Ovary (tissue), 3 donors: ENCODE measurements at regions not wholly inside any gene's neighbourhood (a gene's known extent, or its start where the extent isn't known, plus 50 kb on each side); places are given as distances from the start of the nearest gene placed in this dataset.

Experiments used
- CTCF ChIP-seq, 3 donors: fragments of 450-650 bp in 2 of 3; fragments of 200-600 bp in 1 of 3; IDR thresholded peaks; one replicate each; pipeline versions ENCODE4 v1.5.1 to v1.8.0; 2016 to 2022; ENCODE audit warnings: antibody characterized with exemption in 3 of 3, mild to moderate bottlenecking in 1 of 3
- EP300 ChIP-seq: sonication (generic); formaldehyde crosslinking; IDR thresholded peaks from one replicate; pipeline ENCODE4 v1.6.1; 2017; ENCODE audit warnings: antibody characterized with exemption
- POLR2A ChIP-seq: fragments of 450-650 bp; IDR thresholded peaks from one replicate; pipeline ENCODE4 v1.6.1; 2017; ENCODE audit warnings: antibody characterized with exemption, mild to moderate bottlenecking, moderate library complexity
- donor health status: DM: no; HTN: no; CAD: no.

- TF ChIP-seq POLR2A (no peak), CTCF (IDR thresholded peaks at IDR 0.05) (no peak), EP300 (no peak)
Observed at GRCh38 chr20:19129976-19130612, 82.3 kb upstream of the SLC24A3 start.
